Uterus (tissue), 2 donors: ENCODE measurements at regions not wholly inside any gene's neighbourhood (a gene's known extent, or its start where the extent isn't known, plus 50 kb on each side); places are given as distances from the start of the nearest gene placed in this dataset.

ENCODE experiments used
- CTCF ChIP-seq, 4 experiments: fragments of 200-600 bp in 2 of 4; fragments of 450-650 bp in 2 of 4; sonication (generic) in 2 of 4; IDR thresholded peaks; one replicate each; pipeline ENCODE4 v1.5.1; 2016 to 2019; ENCODE audit warnings: antibody characterized with exemption in 4 of 4, mild to moderate bottlenecking in 2 of 4, moderate library complexity in 1 of 4
- POLR2A ChIP-seq, 2 donors: fragments of 450-650 bp; IDR thresholded peaks; one replicate each; pipeline ENCODE4 v1.6.1; 2016; ENCODE audit warnings: antibody characterized with exemption in 2 of 2, mild to moderate bottlenecking in 1 of 2, moderate library complexity in 1 of 2

- TF ChIP-seq CTCF (IDR thresholded peaks at IDR 0.05) (no peak), POLR2A (IDR thresholded peaks at IDR 0.05) (peak in 1 of 2 donors; percentile 11)
These were observed 688.4 kb downstream of the USP25 start for GRCh38 chr21:16418226-16418625.
